ENCODE measurements at regions not wholly inside any gene's neighbourhood (a gene's known extent, or its start where the extent isn't known, plus 50 kb on each side); places are given as distances from the start of the nearest gene placed in this dataset.
A peak's percentile ranks its signal among the peaks of the same experiment; 100 is the strongest.

DNA sequence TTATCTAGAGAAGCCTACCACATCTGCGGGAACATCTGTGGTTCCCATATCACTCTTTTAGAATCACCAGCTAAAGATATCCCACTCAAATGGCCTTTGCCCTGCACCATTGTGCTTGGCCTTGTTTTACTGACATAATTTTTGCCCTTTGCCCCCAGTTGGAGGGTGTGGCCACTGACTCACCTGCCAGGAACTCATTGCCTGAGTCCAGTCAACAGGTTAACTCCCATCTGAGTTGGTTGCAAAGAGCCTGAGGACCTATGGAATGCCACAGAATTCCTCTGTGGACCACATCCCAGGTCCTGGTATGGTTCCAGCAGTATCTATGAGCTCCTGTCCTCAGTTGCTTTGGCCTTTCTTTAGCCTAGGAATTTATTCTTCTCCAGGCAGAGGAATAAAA, 55.7 kb upstream of the PTGR2 start:
- Histone ChIP-seq H3K4me3 (no peak overlapping the region), H3K36me3 (ENCODE audit: low read depth, missing control alignments) (no peaks in the 10 kb centered on the region), H3K4me1 (peaks cover 32% of the 10 kb centered on the region), H3K27me3 (no peaks in the 10 kb centered on the region), H3K27ac (peak overlapping the region in 1 of 2 donors; percentile 83), H3K9me3 (no peaks in the 10 kb centered on the region)
- 94 to 96% methylated on average over 1 of the region's 1 CpG for WGBS, 2 donors
- no peak for DNase-seq
- intact Hi-C loops (cut with DNase I; ENCODE audit: low total_unique reads), result no loop called here
- no peak for TF ChIP-seq POLR2A (IDR thresholded peaks at IDR 0.05)
- TF ChIP-seq, protein P1, sequence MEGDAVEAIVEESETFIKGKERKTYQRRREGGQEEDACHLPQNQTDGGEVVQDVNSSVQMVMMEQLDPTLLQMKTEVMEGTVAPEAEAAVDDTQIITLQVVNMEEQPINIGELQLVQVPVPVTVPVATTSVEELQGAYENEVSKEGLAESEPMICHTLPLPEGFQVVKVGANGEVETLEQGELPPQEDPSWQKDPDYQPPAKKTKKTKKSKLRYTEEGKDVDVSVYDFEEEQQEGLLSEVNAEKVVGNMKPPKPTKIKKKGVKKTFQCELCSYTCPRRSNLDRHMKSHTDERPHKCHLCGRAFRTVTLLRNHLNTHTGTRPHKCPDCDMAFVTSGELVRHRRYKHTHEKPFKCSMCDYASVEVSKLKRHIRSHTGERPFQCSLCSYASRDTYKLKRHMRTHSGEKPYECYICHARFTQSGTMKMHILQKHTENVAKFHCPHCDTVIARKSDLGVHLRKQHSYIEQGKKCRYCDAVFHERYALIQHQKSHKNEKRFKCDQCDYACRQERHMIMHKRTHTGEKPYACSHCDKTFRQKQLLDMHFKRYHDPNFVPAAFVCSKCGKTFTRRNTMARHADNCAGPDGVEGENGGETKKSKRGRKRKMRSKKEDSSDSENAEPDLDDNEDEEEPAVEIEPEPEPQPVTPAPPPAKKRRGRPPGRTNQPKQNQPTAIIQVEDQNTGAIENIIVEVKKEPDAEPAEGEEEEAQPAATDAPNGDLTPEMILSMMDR (IDR thresholded peaks at IDR 0.05), result no peak

DNA sequence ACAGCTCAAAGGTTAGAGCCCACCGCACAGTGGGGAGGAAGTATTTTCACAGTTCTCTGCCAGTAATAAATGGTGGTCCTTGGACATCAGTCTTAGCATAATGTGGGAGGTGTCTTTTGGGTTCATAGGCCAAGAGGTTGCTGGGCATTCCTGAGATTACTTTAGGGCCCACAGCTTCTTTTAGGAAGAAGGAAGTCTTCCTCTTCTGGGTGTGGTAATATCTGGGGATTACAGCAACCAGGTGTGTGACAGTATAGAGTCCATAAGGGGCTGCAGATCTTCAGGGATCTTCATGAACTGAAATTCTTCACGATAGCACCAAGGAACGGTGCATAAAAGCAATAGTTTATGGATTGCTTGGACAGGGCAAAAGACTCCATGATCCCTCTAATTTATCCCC, 56.2 kb upstream of the PTGR2 start:
- Histone ChIP-seq H3K36me3 (ENCODE audit: low read depth, missing control alignments) (no peaks in the 10 kb centered on the region), H3K9me3 (no peaks in the 10 kb centered on the region), H3K4me1 (peaks cover 27% of the 10 kb centered on the region), H3K27ac (peak overlapping the region; percentile 20 to 83), H3K4me3 (no peak overlapping the region), H3K27me3 (no peaks in the 10 kb centered on the region)
- no peak for DNase-seq
- intact Hi-C loops (cut with DNase I; ENCODE audit: low total_unique reads), result no loop called here
- 88% methylated on average over 3 of the region's 3 CpGs for WGBS, 2 donors
- TF ChIP-seq, protein P1 (IDR thresholded peaks at IDR 0.05), result no peak
- no peak for TF ChIP-seq POLR2A (IDR thresholded peaks at IDR 0.05)

DNA sequence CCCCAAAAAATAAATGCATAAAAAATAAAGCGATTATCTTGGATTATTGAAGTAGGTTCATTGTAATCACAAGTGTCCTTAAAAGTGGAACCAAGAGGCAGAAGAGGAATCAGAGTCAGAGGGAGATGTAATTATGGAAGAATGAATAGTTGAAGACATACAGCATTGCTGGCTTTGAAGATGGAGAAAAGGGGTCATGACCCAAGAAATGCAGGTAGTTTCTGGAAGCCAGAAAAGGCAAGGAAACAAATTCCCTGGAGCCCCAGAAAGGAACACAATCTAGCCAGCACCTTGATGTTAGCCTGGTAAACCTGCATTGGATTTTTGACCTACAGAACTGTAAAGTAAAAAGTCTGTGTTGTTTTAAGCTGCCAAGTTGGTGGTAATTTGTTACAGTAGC, 57.5 kb upstream of the PTGR2 start:
- Histone ChIP-seq H3K27ac (peak overlapping the region; percentile 20 to 83), H3K9me3 (no peaks in the 10 kb centered on the region), H3K4me1 (peaks cover 38% of the 10 kb centered on the region), H3K36me3 (ENCODE audit: low read depth, missing control alignments) (no peaks in the 10 kb centered on the region), H3K4me3 (no peak overlapping the region), H3K27me3 (no peaks in the 10 kb centered on the region)
- WGBS, 2 donors, result 71 to 77% methylated on average over 1 of the region's 1 CpG
- TF ChIP-seq, protein P1 (IDR thresholded peaks at IDR 0.05), result no peak
- no peak for TF ChIP-seq POLR2A (IDR thresholded peaks at IDR 0.05)
- intact Hi-C loops (cut with DNase I; ENCODE audit: low total_unique reads), result loop anchor here (5.0 kb wide), 1 partner anchor 37 kb away; no protein-coding TSS in a partner anchor
- no peak for DNase-seq

DNA sequence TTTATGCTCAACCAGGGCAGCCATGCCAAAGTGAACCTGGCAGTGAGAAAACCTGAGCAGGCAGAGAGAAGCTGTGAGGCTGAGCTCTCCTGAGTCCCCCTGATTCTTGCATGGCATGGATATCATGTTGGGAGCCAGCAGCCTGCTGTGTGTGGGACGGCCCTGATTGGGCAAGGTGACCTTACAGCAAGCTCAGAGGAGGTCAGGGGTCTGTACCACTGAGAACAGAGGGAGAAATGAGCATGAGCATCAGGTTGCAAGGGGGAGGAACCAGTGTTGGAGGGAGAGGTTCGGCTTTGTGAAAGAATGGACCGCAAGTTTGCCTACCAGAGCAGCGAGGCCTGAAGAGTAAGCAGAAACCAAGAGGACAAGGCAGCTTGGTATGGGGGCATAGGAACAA, 59.1 kb upstream of the PTGR2 start:
- Histone ChIP-seq H3K27me3 (no peaks in the 10 kb centered on the region), H3K4me3 (no peak overlapping the region), H3K4me1 (peaks cover 53% of the 10 kb centered on the region), H3K27ac (peak overlapping the region in 1 of 2 donors; percentile 14), H3K36me3 (ENCODE audit: low read depth, missing control alignments) (no peaks in the 10 kb centered on the region), H3K9me3 (no peaks in the 10 kb centered on the region)
- TF ChIP-seq, protein P1 (IDR thresholded peaks at IDR 0.05), result no peak
- no peak for TF ChIP-seq POLR2A (IDR thresholded peaks at IDR 0.05)
- intact Hi-C loops (cut with DNase I; ENCODE audit: low total_unique reads), result loop anchor here (5.0 kb wide), 1 partner anchor 35 kb away; no protein-coding TSS in a partner anchor
- DNase-seq, result no peak
- WGBS, 2 donors, result 72 to 89% methylated on average over 4 of the region's 4 CpGs

DNA sequence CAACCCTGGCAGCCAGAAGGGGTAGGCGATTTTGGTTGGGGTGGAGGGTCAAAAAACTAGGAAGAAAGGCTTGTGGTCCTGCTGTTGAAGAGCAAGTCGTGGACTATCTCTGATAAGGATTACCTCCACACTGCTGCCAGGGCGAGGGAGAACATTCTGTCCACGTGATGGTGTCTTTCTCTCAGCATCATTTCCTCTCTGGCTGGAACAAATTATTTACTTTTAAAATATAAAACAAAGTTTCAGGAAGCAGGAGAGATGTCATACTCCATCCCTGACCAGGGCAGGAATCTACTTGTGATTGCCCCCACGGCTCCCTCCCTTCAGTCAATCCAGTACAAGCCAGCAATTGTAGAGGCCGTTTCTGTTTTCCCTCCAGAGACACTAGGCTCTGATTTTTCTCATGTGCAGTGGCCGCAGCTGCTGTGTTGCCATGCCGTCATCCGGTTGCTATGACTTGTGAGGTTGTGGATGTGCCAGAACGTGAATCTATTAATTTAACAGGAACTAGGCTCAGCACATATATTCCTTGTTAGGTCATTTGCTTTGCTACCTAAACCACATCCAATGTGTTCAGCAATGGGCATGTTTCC, 61.5 kb upstream of the PTGR2 start:
- intact Hi-C loops (cut with DNase I; ENCODE audit: low total_unique reads), result loop anchor here (5.0 kb wide), 1 partner anchor 33 kb away; no protein-coding TSS in a partner anchor
- TF ChIP-seq, protein P1 (IDR thresholded peaks at IDR 0.05), result no peak
- no peak for TF ChIP-seq POLR2A (IDR thresholded peaks at IDR 0.05)
- Histone ChIP-seq H3K27me3 (no peaks in the 10 kb centered on the region), H3K4me3 (no peak overlapping the region), H3K36me3 (ENCODE audit: low read depth, missing control alignments) (no peaks in the 10 kb centered on the region), H3K27ac (peak overlapping the region; percentile 80), H3K9me3 (no peaks in the 10 kb centered on the region), H3K4me1 (peaks cover 53% of the 10 kb centered on the region)
- WGBS, 2 donors, result 36 to 45% methylated on average over 10 of the region's 10 CpGs
- DNase-seq, result peak; percentile 51
